Activated naive CD4-positive, alpha-beta T cell treated with anti-CD3 and anti-CD28 coated beads, Interleukin-2, amount 10 ng/mL, durations not matched to agents 7 days and 5 days (primary cell): ENCODE measurements at regions not wholly inside any gene's neighbourhood (a gene's known extent, or its start where the extent isn't known, plus 50 kb on each side); places are given as distances from the start of the nearest gene placed in this dataset.
"Not testable (repeated sequence)": the region's sequence is repeated elsewhere in the genome, so short reads cannot be mapped to it uniquely, and the experiment has no call there.

Experiments used
- CTCF ChIA-PET: fragments of 350-600 bp; sonication (Branson Sonifier 250); formaldehyde crosslinking; loops from one replicate; lab custom pipeline; 2021; ENCODE audit warnings: antibody characterized with exemption; lab: Charles Lee
- DNase-seq: peaks from one replicate; pipeline ENCODE4 v3.0.0-alpha.2; 2020
- H3K27ac Mint-ChIP-seq: one replicate; pipeline ENCODE4 v1.8.0; 2021; ENCODE audit warnings: mild to moderate bottlenecking, moderate library complexity, mixed read lengths
- H3K27me3 Mint-ChIP-seq: one replicate; pipeline ENCODE4 v1.8.0; 2021; ENCODE audit warnings: mild to moderate bottlenecking, mixed read lengths
- H3K36me3 Mint-ChIP-seq: one replicate; pipeline ENCODE4 v1.8.0; 2021; ENCODE audit warnings: mixed read lengths
- H3K4me1 Mint-ChIP-seq: one replicate; pipeline ENCODE4 v1.8.0; 2021; ENCODE audit warnings: mixed read lengths
- H3K4me3 Mint-ChIP-seq: one replicate; pipeline ENCODE4 v1.8.0; 2021; ENCODE audit warnings: mild to moderate bottlenecking, moderate library complexity, mixed read lengths
- H3K9me3 Mint-ChIP-seq: one replicate; pipeline ENCODE4 v1.8.0; 2021; ENCODE audit warnings: mixed read lengths

- H3K4me3 Mint-ChIP-seq, CTCF ChIA-PET, DNase-seq, H3K27ac Mint-ChIP-seq, H3K4me1 Mint-ChIP-seq, H3K9me3 Mint-ChIP-seq, H3K27me3 Mint-ChIP-seq, H3K36me3 Mint-ChIP-seq: not testable (repeated sequence)
Observed at GRCh38 chr3:91504874-91505273, 2397.5 kb downstream of the EPHA3 start.
